ENCODE measurements at regions not wholly inside any gene's neighbourhood (a gene's known extent, or its start where the extent isn't known, plus 50 kb on each side); places are given as distances from the start of the nearest gene placed in this dataset.
A peak's percentile ranks its signal among the peaks of the same experiment; 100 is the strongest.

GRCh38 chr11:115993590-115993989, 489.4 kb upstream of the CADM1 start:
- H3K9me3 Mint-ChIP-seq, result peaks cover 2% of the 10 kb centered on the region
- peaks cover 26% of the 10 kb centered on the region for H3K4me1 Mint-ChIP-seq
- no peak for TF ChIP-seq CTCF (IDR thresholded peaks at IDR 0.05; ENCODE audit: unreplicated experiment in 3 of 3)
- peak overlapping the region in 1 of 3 experiments; percentile 80 for H3K27ac Mint-ChIP-seq
- peaks cover 4% of the 10 kb centered on the region for H3K27me3 Mint-ChIP-seq (ENCODE audit: low read depth)
- H3K36me3 Mint-ChIP-seq (ENCODE audit: low read depth), result peaks cover 3% of the 10 kb centered on the region
- H3K4me3 Mint-ChIP-seq, result no peak overlapping the region

GRCh38 chr11:115990004-115990447, 485.8 kb upstream of the CADM1 start:
- peak; percentile 43 to 52 (median 50) for TF ChIP-seq CTCF (IDR thresholded peaks at IDR 0.05; ENCODE audit: unreplicated experiment in 3 of 3)
- Mint-ChIP-seq H3K4me1 (peaks cover 16% of the 10 kb centered on the region), H3K27me3 (ENCODE audit: low read depth) (peaks cover 4% of the 10 kb centered on the region), H3K4me3 (no peak overlapping the region), H3K9me3 (peaks cover 2% of the 10 kb centered on the region), H3K36me3 (ENCODE audit: low read depth) (peaks cover 3% of the 10 kb centered on the region), H3K27ac (no peak overlapping the region)

- no peaks in the 10 kb centered on the region for H3K36me3 Mint-ChIP-seq (ENCODE audit: low read depth)
- no peak for TF ChIP-seq CTCF (IDR thresholded peaks at IDR 0.05; ENCODE audit: unreplicated experiment in 3 of 3)
- no peak overlapping the region for H3K27ac Mint-ChIP-seq
- H3K4me3 Mint-ChIP-seq, result no peak overlapping the region
- H3K4me1 Mint-ChIP-seq, result peaks cover 32% of the 10 kb centered on the region
- H3K9me3 Mint-ChIP-seq, result no peaks in the 10 kb centered on the region
- no peaks in the 10 kb centered on the region for H3K27me3 Mint-ChIP-seq (ENCODE audit: low read depth)
Observed at GRCh38 chr11:115985896-115986295, 481.7 kb upstream of the CADM1 start.

- Mint-ChIP-seq H3K27me3 (ENCODE audit: low read depth) (no peaks in the 10 kb centered on the region), H3K4me3 (no peak overlapping the region), H3K27ac (no peak overlapping the region), H3K4me1 (peaks cover 35% of the 10 kb centered on the region), H3K9me3 (no peaks in the 10 kb centered on the region), H3K36me3 (ENCODE audit: low read depth) (no peaks in the 10 kb centered on the region)
- TF ChIP-seq CTCF (IDR thresholded peaks at IDR 0.05; ENCODE audit: unreplicated experiment in 3 of 3), result no peak
Observed at GRCh38 chr11:115984228-115984627, 480.0 kb upstream of the CADM1 start.

GRCh38 chr11:115982666-115983065, 478.5 kb upstream of the CADM1 start:
- peaks cover 31% of the 10 kb centered on the region for H3K4me1 Mint-ChIP-seq
- H3K4me3 Mint-ChIP-seq, result no peak overlapping the region
- no peaks in the 10 kb centered on the region for H3K9me3 Mint-ChIP-seq
- H3K27me3 Mint-ChIP-seq (ENCODE audit: low read depth), result no peaks in the 10 kb centered on the region
- peak overlapping the region in 2 of 3 experiments; percentile 34 to 62 for H3K27ac Mint-ChIP-seq
- TF ChIP-seq CTCF (IDR thresholded peaks at IDR 0.05; ENCODE audit: unreplicated experiment in 3 of 3), result no peak
- no peaks in the 10 kb centered on the region for H3K36me3 Mint-ChIP-seq (ENCODE audit: low read depth)

GRCh38 chr11:115981814-115982471, 477.7 kb upstream of the CADM1 start:
- H3K27me3 Mint-ChIP-seq (ENCODE audit: low read depth), result no peaks in the 10 kb centered on the region
- no peaks in the 10 kb centered on the region for H3K9me3 Mint-ChIP-seq
- no peak for TF ChIP-seq CTCF (IDR thresholded peaks at IDR 0.05; ENCODE audit: unreplicated experiment in 3 of 3)
- no peaks in the 10 kb centered on the region for H3K36me3 Mint-ChIP-seq (ENCODE audit: low read depth)
- peaks cover 31% of the 10 kb centered on the region for H3K4me1 Mint-ChIP-seq
- peak overlapping the region in 2 of 3 experiments; percentile 34 to 62 for H3K27ac Mint-ChIP-seq
- peak overlapping the region in 2 of 3 experiments; percentile 8 to 36 for H3K4me3 Mint-ChIP-seq
